Anterior cingulate cortex (tissue), 58 donors: ENCODE measurements at regions not wholly inside any gene's neighbourhood (a gene's known extent, or its start where the extent isn't known, plus 50 kb on each side); places are given as distances from the start of the nearest gene placed in this dataset.

Source experiments
- DNase-seq, 58 donors: peaks; one replicate each; lab custom pipeline; 2025; lab: John Stamatoyannopoulos, UW

DNA sequence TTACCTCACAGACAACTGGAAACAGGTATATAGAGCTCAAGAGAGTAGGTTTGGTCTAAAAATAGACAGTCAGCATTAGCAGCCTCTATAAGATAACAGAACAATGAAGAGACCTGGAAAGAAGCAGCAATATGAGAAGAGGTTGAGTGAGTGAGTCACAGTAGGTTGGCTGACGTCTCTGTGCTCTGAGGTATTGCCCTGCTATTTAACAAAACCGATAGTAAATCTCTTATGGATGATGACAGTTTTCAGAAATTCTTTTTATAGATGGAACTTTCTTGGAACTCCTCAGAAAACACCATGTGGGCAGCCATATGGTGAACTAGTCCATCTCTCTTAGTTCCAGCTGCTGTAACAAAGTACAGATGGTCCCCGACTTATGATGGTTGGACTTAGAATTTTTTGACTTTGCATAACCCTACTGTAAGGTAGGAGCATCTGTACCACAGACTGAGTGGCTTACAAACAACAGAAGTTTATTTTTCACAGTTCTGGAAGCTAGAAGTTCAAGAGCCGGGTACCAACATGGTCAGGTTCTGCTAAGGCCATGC, 123.5 kb downstream of the MBD2 start:
- DNase-seq: peak in 1 of 58 donors; percentile 25

DNA sequence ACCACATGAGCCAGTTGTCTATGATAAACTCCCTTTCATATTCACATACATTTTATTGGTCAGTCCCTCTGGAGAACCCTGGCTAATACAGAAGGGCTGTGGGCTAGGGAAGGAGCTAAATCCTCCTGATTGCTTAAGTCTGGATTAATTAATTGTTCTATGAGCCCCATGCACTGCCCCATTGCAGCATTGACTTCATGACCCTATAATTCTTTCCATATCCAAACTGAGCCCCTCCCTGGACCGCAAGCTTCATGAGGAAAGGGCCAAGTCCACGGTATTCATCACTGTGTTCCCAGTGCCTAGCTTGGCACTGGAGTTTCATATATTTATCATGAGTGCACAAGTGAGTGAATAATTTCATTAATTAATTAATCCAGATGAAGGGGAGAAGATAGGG, 124.0 kb downstream of the MBD2 start:
- DNase-seq: no peak

DNA sequence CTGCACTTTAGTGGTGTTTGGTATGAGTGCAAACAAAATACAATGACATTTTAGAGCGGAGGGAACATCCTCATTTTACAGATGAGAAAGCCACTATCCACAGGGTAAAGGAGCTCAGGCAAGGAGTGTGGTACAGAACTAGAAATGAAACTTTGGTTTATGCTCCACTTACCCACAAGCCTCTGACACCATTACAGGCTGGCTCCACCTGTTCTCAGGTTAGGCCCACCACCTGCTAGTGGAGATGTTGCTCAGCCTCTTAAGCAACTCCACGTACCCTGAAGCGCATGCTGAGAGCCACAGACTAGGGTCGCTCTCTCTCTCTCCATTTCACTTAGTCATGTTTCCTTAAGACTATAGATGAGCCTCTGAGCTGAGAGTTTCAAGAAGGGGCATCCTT, 130.0 kb downstream of the MBD2 start:
- no peak for DNase-seq

DNA sequence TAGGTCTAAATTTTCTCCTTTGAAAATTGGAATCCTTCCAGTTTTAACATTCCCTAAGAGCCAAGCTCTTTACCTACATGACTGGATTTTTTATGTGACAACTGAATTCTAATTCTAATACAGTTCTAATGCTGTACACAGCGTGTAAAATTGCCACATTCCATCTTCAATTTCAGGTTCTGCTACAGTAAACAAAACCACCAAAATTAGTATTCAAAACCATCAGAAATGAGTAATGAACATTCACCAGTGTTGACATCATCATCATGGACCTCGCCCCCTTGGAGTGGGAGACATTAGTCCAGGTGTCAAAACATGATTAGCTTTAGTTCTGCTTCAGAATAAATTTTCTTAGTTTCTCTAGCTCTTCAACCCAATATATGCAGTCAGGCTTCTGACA, 133.6 kb downstream of the MBD2 start:
- DNase-seq: no peak

DNA sequence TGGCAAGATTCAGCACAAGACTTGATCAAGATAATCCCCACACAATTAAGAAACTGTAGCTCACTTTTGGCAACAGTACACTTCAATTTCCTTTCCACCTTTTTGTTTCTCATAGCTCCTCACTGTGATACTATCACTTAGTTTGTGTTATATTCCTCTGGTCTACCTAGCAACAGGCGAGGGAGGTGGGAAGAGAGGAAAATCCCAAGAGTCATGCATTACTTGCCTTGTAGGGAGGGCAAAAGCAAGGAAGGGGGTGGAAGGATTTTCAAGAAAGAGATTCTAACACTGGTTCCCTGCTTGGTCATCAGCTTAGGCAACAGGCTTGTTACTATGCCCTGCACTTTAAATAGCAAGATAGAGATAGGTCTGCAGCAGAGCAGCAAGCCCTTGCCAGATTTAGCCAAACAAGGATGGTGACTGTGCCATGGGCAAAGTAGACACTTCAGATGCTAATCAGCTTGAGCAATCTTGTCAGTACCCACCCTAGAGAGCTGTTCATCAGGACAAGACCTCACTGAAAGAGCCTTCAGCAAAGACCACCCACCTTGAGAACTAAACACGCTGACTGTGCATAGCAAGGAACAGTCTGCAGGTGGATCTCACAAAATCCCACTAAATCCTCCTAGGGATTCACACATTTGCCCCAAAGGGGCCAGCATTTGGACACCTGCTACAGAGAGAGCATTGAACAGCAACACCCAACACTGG, 134.6 kb downstream of the MBD2 start:
- DNase-seq: no peak

DNA sequence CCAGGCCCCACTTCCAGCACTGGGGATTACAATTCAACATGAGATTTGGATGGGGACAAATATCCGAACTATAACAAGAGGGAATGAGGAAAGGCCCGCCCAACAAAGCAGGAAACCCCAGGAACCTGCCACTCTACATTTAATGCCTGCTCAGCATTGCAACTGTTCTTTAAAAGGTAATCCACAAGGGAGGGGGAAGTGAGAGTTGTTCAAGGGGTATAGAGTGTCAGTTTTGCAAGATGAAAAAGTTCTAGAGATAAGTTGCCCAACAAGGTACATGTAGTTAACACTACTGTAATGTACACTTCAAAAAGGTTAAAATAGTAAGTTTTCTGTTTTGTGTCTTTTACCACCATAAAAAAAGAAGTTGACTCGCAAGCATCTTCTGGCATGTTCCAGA, 137.6 kb downstream of the MBD2 start:
- no peak for DNase-seq

DNA sequence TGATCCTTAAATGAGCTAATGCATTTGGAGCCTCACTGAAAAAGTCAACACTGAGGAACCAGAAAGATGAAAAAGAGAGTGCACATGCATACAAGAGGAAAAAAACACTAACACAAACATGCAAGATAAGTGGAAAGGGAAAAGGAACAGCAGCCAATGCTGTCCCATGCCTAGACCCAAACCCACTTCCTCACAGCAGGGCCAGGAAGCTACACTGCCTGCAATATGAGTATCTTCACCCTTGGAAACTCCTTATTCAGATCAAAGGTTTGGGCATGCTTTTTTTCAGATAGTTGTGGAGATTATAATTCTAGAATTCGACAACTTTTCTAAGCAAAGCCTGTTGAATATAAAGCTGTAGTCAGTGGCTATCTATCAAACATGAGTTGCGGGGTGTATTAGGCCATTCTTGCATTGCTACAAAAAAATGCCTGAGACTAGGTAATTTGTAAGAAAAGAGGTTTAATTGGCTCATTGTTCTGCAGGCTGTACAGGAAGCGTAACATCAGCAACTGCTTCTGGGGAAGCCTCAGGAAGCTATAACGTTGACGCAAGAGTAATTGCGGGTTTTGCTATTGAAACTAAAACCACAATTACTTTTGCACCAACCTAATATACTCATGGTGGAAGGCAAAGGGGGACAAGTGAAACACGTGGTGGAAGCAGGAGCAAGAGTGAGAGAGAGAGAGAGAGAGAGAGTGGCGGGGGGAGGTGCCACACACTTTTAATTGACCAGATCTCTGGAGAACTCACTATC, 138.2 kb downstream of the MBD2 start:
- no peak for DNase-seq

DNA sequence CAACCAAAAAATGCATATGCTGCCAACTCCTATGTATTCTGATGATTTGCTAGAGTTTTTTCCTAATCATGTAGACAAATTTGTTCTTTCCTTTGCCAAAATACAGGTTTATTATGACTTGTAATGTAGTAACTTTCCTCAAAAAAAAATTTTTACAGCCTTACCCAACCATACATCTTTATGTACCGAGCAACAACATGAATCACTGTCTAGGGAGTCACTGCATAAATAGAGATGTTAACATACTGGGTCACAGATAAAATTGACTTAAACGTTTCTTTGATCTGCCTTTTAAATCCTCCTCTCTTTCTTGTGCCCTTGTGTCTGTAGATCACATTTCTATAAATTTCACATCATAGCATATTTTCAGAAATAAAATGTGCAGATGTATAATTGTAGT, 143.6 kb downstream of the MBD2 start:
- no peak for DNase-seq

GRCh38 chr18:54076166-54076565, 148.3 kb downstream of the MBD2 start:
- no peak for DNase-seq

- DNase-seq: no peak
These were observed 148.8 kb downstream of the MBD2 start for GRCh38 chr18:54075689-54076088.

- no peak for DNase-seq
These were observed 154.7 kb downstream of the MBD2 start for GRCh38 chr18:54069729-54070128.

- no peak for DNase-seq
These were observed 164.0 kb downstream of the MBD2 start for GRCh38 chr18:54060343-54061005.

DNA sequence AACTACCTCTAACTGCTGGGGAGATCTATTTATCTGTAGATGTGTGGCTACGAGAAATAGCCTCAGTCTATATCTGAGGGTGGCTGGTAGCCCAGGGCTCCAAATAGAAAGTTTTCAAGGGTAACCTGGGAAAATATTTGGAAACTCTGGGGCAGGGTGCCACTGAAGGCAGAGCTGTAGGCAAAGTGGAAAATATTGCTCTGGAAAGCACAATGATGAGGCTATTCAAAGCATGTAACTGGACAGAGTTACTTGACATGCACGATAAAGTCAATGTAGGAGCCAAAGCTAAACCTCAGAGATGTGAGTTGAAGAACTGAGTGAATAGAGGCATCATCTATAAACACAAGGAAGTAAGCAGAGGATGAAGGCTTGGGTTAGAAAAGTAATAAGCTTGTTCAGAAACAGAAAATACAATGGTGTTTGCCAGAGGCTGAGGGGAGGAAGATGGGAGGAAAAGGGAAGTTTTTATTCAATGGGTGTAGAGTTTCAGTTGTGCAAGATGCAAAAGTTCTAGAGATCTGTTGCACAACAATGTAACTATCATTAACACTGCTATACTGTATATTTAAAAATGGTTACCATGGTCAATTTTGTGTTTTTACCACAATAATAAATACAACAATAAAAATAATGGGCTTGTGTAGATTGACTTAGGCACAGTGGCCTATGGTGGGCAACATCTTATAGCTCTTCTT, 171.6 kb downstream of the MBD2 start:
- no peak for DNase-seq

- no peak for DNase-seq
These were observed 172.2 kb downstream of the MBD2 start for GRCh38 chr18:54052259-54052658.

GRCh38 chr18:54043484-54044251, 180.8 kb downstream of the MBD2 start:
- DNase-seq: no peak

- no peak for DNase-seq
These were observed 188.5 kb downstream of the MBD2 start for GRCh38 chr18:54035927-54036326.

GRCh38 chr18:54033052-54033451, 191.4 kb downstream of the MBD2 start:
- DNase-seq: no peak

DNA sequence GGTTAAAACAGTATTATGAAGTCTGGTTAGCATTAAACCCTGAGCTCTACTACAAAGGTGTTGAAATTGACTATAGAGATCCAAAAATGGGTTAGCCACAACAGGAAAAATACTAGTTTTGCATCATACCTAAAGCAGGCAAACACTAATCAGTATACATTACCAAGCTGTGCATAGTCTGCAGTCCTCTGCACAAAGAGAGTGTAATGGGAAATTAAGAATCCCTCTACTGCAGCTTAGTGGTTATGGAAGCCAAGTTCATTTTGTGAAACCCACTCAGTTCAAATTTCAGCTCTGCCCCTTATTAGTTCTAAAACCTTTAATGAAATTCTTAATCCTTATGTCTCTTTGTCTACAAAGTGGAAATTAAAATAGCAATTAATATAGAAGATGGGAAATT, 192.1 kb downstream of the MBD2 start:
- no peak for DNase-seq

DNA sequence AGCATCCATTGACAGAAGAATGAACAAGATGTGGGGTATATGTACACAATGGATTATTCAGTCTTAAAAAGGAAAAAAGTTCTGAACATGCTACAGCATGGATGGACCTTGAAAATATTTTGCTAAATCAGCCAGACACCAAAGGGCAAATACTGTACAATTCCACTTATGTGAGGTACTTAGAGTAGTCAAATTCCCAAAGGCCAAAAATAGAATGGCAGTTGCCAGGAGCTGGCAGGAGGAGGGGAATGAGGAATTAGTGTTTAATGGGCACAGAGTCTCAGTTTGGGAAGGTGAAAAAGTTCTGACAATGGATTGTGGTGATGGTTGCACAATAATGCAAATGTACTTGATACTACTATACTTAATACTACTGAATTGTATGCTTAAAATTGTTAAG, 193.2 kb downstream of the MBD2 start:
- no peak for DNase-seq

GRCh38 chr18:54030434-54030833, 194.0 kb downstream of the MBD2 start:
- no peak for DNase-seq
